NCI-H146 treated with DMSO at 0.1 percent for 48 hours (cell line): ENCODE measurements at regions not wholly inside any gene's neighbourhood (a gene's known extent, or its start where the extent isn't known, plus 50 kb on each side); places are given as distances from the start of the nearest gene placed in this dataset.
A peak's percentile ranks its signal among the peaks of the same experiment; 100 is the strongest.

Experiments used
- DNase-seq: peaks from one replicate; lab custom pipeline; 2025; ENCODE audit not compliant: unreplicated experiment; lab: John Stamatoyannopoulos, UW

- DNase-seq: no peak
Measured at GRCh38 chr22:49380095-49380827, 447.4 kb downstream of the BRD1 start.

- no peak for DNase-seq
Measured at GRCh38 chr22:49377306-49377705, 450.4 kb downstream of the BRD1 start.

- no peak for DNase-seq
Measured at GRCh38 chr22:49373801-49374226, 453.9 kb downstream of the BRD1 start.

GRCh38 chr22:49373289-49373666 lies 454.4 kb downstream of the BRD1 start:
- no peak for DNase-seq

GRCh38 chr22:49372530-49373288 lies 455.0 kb downstream of the BRD1 start:
- peak; percentile 78 for DNase-seq

- no peak for DNase-seq
Measured at GRCh38 chr22:49372111-49372529, 455.6 kb downstream of the BRD1 start.

GRCh38 chr22:49371325-49372110 lies 456.2 kb downstream of the BRD1 start:
- DNase-seq: no peak

- no peak for DNase-seq
Measured at GRCh38 chr22:49370627-49371301, 456.9 kb downstream of the BRD1 start.

- DNase-seq: no peak
Measured at GRCh38 chr22:49369726-49370626, 457.7 kb downstream of the BRD1 start.

GRCh38 chr22:49368976-49369725 lies 458.5 kb downstream of the BRD1 start:
- no peak for DNase-seq

GRCh38 chr22:49368221-49368975 lies 459.3 kb downstream of the BRD1 start:
- no peak for DNase-seq

- DNase-seq: no peak
Measured at GRCh38 chr22:49367041-49367697, 460.5 kb downstream of the BRD1 start.

GRCh38 chr22:49366437-49366836 lies 461.2 kb downstream of the BRD1 start:
- DNase-seq: no peak

- DNase-seq: peak; percentile 71
Measured at GRCh38 chr22:49365910-49366309, 461.8 kb downstream of the BRD1 start.

- DNase-seq: peak; percentile 58
Measured at GRCh38 chr22:49365191-49365837, 462.4 kb downstream of the BRD1 start.

GRCh38 chr22:49364398-49364797 lies 463.3 kb downstream of the BRD1 start:
- DNase-seq: no peak

- no peak for DNase-seq
Measured at GRCh38 chr22:49363526-49364230, 464.0 kb downstream of the BRD1 start.
